GM21619 (cell line): ENCODE measurements at regions not wholly inside any gene's neighbourhood (a gene's known extent, or its start where the extent isn't known, plus 50 kb on each side); places are given as distances from the start of the nearest gene placed in this dataset.

Source experiments
- ATAC-seq: cut with Tn5 transposase; IDR thresholded peaks from one replicate; pipeline ENCODE4 v1.9.1; 2021; ENCODE audit not compliant: unreplicated experiment

- ATAC-seq, result no peak
Observed at GRCh38 chr18:38460657-38461056, 895.1 kb upstream of the CELF4 start.

GRCh38 chr18:38459131-38459994 is 893.8 kb upstream of the CELF4 start:
- no peak for ATAC-seq

GRCh38 chr18:38458698-38459097 is 893.1 kb upstream of the CELF4 start:
- no peak for ATAC-seq

- no peak for ATAC-seq
Observed at GRCh38 chr18:38456253-38456652, 890.7 kb upstream of the CELF4 start.

GRCh38 chr18:38454764-38455469 is 889.3 kb upstream of the CELF4 start:
- ATAC-seq, result no peak

GRCh38 chr18:38453880-38454279 is 888.3 kb upstream of the CELF4 start:
- no peak for ATAC-seq

GRCh38 chr18:38450876-38451275 is 885.3 kb upstream of the CELF4 start:
- ATAC-seq, result no peak

GRCh38 chr18:38445804-38446145 is 880.2 kb upstream of the CELF4 start:
- ATAC-seq, result no peak

GRCh38 chr18:38444971-38445803 is 879.6 kb upstream of the CELF4 start:
- no peak for ATAC-seq

GRCh38 chr18:38427736-38428135 is 862.1 kb upstream of the CELF4 start:
- ATAC-seq, result no peak

- no peak for ATAC-seq
Observed at GRCh38 chr18:38427234-38427633, 861.6 kb upstream of the CELF4 start.

- ATAC-seq, result no peak
Observed at GRCh38 chr18:38421872-38422615, 856.4 kb upstream of the CELF4 start.

GRCh38 chr18:38421021-38421420 is 855.4 kb upstream of the CELF4 start:
- no peak for ATAC-seq

GRCh38 chr18:38420611-38421010 is 855.0 kb upstream of the CELF4 start:
- no peak for ATAC-seq

- no peak for ATAC-seq
Observed at GRCh38 chr18:38415811-38416210, 850.2 kb upstream of the CELF4 start.

- ATAC-seq, result no peak
Observed at GRCh38 chr18:38413193-38413592, 847.6 kb upstream of the CELF4 start.

GRCh38 chr18:38406607-38407006 is 841.0 kb upstream of the CELF4 start:
- no peak for ATAC-seq

GRCh38 chr18:38402509-38402908 is 836.9 kb upstream of the CELF4 start:
- ATAC-seq, result no peak

GRCh38 chr18:38397094-38397493 is 831.5 kb upstream of the CELF4 start:
- ATAC-seq, result no peak

- ATAC-seq, result no peak
Observed at GRCh38 chr18:38386146-38386545, 820.5 kb upstream of the CELF4 start.
